ENCODE measurements at regions not wholly inside any gene's neighbourhood (a gene's known extent, or its start where the extent isn't known, plus 50 kb on each side); places are given as distances from the start of the nearest gene placed in this dataset.

- H3K27ac ChIP-seq, result no peak overlapping the region
- no peak overlapping the region for H3K4me3 ChIP-seq
- no peaks in the 10 kb centered on the region for H3K36me3 ChIP-seq
- intact Hi-C loops (cut with DNase I; ENCODE audit: low total_unique reads), result no loop called here
- H3K9me3 ChIP-seq, result no peaks in the 10 kb centered on the region
- H3K4me1 ChIP-seq, result no peaks in the 10 kb centered on the region
- TF ChIP-seq CTCF (IDR thresholded peaks at IDR 0.05), result no peak
- TF ChIP-seq POLR2A (IDR thresholded peaks at IDR 0.05), result no peak
- no peak for DNase-seq
- H3K27me3 ChIP-seq, result no peaks in the 10 kb centered on the region
Measured at GRCh38 chr2:15814403-15814802, 125.9 kb upstream of the MYCN start.

GRCh38 chr2:15814946-15815345 lies 125.4 kb upstream of the MYCN start:
- intact Hi-C loops (cut with DNase I; ENCODE audit: low total_unique reads), result no loop called here
- no peak for DNase-seq

GRCh38 chr2:15816226-15816625 lies 124.1 kb upstream of the MYCN start:
- intact Hi-C loops (cut with DNase I; ENCODE audit: low total_unique reads), result no loop called here
- Histone ChIP-seq H3K9me3 (no peaks in the 10 kb centered on the region), H3K27ac (no peak overlapping the region), H3K27me3 (no peaks in the 10 kb centered on the region), H3K4me3 (no peak overlapping the region), H3K36me3 (no peaks in the 10 kb centered on the region), H3K4me1 (no peaks in the 10 kb centered on the region)
- DNase-seq, result no peak
- TF ChIP-seq POLR2A (IDR thresholded peaks at IDR 0.05) (no peak), CTCF (IDR thresholded peaks at IDR 0.05) (no peak)

More at GRCh38 chr2:15814946-15815345, 125.4 kb upstream of the MYCN start:
- H3K9me3 ChIP-seq, result no peaks in the 10 kb centered on the region
- no peak overlapping the region for H3K4me3 ChIP-seq
- no peak overlapping the region for H3K27ac ChIP-seq
- no peaks in the 10 kb centered on the region for H3K27me3 ChIP-seq
- TF ChIP-seq POLR2A (IDR thresholded peaks at IDR 0.05) (no peak), CTCF (IDR thresholded peaks at IDR 0.05) (no peak)
- no peaks in the 10 kb centered on the region for H3K4me1 ChIP-seq
- no peaks in the 10 kb centered on the region for H3K36me3 ChIP-seq

- H3K27ac ChIP-seq, result no peak overlapping the region
- no peak for TF ChIP-seq POLR2A (IDR thresholded peaks at IDR 0.05)
- TF ChIP-seq CTCF (IDR thresholded peaks at IDR 0.05), result no peak
- no peak for DNase-seq
- no peaks in the 10 kb centered on the region for H3K36me3 ChIP-seq
- no peaks in the 10 kb centered on the region for H3K4me1 ChIP-seq
- no peaks in the 10 kb centered on the region for H3K27me3 ChIP-seq
- intact Hi-C loops (cut with DNase I; ENCODE audit: low total_unique reads), result no loop called here
- no peaks in the 10 kb centered on the region for H3K9me3 ChIP-seq
- no peak overlapping the region for H3K4me3 ChIP-seq
Measured at GRCh38 chr2:15816674-15817406, 123.5 kb upstream of the MYCN start.

- H3K27ac ChIP-seq, result no peak overlapping the region
- H3K36me3 ChIP-seq, result no peaks in the 10 kb centered on the region
- TF ChIP-seq POLR2A (IDR thresholded peaks at IDR 0.05) (no peak), CTCF (IDR thresholded peaks at IDR 0.05) (no peak)
- H3K4me1 ChIP-seq, result no peaks in the 10 kb centered on the region
- H3K4me3 ChIP-seq, result no peak overlapping the region
- no peaks in the 10 kb centered on the region for H3K9me3 ChIP-seq
- intact Hi-C loops (cut with DNase I; ENCODE audit: low total_unique reads), result no loop called here
- no peak for DNase-seq
- H3K27me3 ChIP-seq, result no peaks in the 10 kb centered on the region
Measured at GRCh38 chr2:15817748-15818147, 122.6 kb upstream of the MYCN start.

Measured in uterus (tissue), 3 donors.